GM12864 (cell line): ENCODE measurements at regions not wholly inside any gene's neighbourhood (a gene's known extent, or its start where the extent isn't known, plus 50 kb on each side); places are given as distances from the start of the nearest gene placed in this dataset.
"Not testable (repeated sequence)": the region's sequence is repeated elsewhere in the genome, so short reads cannot be mapped to it uniquely, and the experiment has no call there.

Experiments
- DNase-seq: peaks from one replicate; pipeline ENCODE4 v3.0.0-alpha.2; 2011; ENCODE audit warnings: low read depth
- H3K4me3 ChIP-seq: 2 replicates; pipeline ENCODE4 v1.5.1; 2011; ENCODE audit warnings: mild to moderate bottlenecking, low read depth, low read length, control low read depth
- CTCF ChIP-seq: IDR thresholded peaks from 2 replicates; pipeline ENCODE4 v1.5.1; 2011; ENCODE audit warnings: low read depth, mild to moderate bottlenecking, moderate library complexity, low read length, control low read depth, inconsistent platforms; ENCODE audit errors: missing control alignments

DNA sequence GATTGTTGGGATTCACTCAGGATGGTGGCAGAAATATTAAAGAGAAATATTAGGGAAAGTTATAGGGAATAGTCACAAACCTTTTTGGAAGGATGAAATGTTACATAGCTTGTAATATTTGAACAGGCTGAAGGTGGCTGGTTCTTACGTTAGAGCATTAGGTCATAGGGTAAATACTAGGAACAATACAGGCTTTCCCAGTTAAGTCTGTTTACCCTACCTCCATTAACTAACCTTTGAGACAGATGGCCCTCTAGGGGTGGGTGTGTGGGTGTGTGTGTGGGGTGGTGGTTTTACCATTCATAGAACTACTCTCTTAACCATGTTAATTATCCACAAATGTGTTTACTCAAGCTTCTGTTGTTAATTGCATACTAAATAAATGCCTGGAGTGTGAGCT lies 94.3 kb upstream of the STK32A start:
- no peak overlapping the region for H3K4me3 ChIP-seq
- TF ChIP-seq CTCF, result no peak
- no peak for DNase-seq

DNA sequence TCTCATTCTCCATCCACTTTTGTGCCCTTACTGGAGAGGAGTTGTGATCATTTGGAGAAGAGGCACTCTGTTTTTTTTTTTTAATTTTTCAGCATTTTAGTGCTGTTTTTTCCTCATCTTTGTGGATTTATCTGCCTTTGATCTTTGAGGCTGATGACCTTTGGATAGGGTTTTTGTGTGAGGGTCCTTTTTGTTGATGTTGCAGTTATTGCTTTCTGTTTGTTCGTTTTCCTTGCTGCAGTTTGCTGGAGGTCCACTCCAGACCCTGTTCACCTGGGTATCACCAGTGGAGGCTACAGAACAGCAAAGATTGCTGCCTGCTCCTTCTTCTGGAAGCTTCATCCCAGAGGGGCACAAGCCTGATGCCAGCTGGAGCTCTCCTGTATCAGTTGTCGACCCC lies 93.2 kb upstream of the STK32A start:
- not testable (repeated sequence) for H3K4me3 ChIP-seq, DNase-seq

- TF ChIP-seq CTCF, result no peak
- DNase-seq, result no peak
Measured at GRCh38 chr5:147143215-147143614, 91.6 kb upstream of the STK32A start.

DNA sequence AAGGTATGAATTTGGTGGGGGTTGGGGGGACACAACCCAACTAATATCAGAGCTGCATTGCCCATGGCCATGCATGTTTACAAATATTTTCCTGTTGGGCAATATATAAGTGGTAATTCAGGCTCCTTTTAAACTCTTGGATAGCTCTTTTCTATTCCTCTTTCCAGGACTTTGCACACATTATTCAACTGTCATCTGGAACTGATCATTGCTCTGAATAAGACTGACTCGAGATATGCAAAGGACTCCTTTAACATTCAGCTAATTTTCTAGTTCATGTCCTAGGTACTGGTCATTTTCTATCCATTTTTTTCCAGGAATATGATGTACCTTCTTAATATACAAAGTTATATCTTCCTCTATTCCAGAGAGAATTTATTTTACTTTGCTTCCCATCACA lies 89.5 kb upstream of the STK32A start:
- DNase-seq, result no peak
- no peak for TF ChIP-seq CTCF
- no peak overlapping the region for H3K4me3 ChIP-seq

More at GRCh38 chr5:147143215-147143614, 91.6 kb upstream of the STK32A start:
- no peak overlapping the region for H3K4me3 ChIP-seq

DNA sequence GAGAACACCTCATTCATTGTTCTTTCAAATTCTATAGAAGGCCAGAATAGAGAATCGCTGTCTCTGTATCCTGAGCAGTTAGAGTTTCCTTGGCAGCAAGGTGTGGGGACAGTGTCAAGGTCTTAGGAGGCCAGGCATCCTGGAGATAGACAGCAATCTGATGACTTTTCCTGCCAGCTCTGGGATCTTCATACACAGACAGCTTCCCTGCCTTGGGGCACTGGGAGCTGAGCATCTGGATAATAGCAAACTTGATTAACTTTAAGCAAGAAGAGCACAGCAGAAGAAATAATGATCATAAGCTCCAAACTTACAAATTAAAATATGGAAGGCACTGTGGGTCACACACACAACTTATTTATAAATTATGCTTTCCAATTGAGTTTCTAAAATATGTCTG lies 86.1 kb upstream of the STK32A start:
- no peak for DNase-seq
- no peak for TF ChIP-seq CTCF
- H3K4me3 ChIP-seq, result no peak overlapping the region

DNA sequence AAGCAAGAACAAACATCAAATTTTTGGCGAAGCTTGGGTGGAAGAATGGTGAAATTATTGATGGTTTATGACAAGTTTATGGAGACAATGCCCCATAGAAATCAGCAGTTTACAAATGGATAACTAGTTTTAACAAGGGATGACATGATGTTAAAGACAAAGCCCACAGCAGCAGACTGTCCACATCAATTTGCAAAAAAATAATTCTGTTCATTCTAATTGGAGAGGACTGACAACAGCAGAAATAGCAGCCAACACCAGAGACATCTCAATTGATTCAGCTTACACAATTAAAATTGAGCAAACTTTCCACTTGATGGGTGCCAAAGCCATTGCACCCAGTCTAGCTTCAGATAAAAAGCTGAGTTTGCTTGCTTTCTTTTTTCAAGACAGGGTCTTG lies 82.7 kb upstream of the STK32A start:
- H3K4me3 ChIP-seq, result no peak overlapping the region
- no peak for TF ChIP-seq CTCF
- DNase-seq, result no peak

GRCh38 chr5:147154809-147155208 lies 80.0 kb upstream of the STK32A start:
- TF ChIP-seq CTCF, result no peak
- no peak for DNase-seq
- H3K4me3 ChIP-seq, result no peak overlapping the region

DNA sequence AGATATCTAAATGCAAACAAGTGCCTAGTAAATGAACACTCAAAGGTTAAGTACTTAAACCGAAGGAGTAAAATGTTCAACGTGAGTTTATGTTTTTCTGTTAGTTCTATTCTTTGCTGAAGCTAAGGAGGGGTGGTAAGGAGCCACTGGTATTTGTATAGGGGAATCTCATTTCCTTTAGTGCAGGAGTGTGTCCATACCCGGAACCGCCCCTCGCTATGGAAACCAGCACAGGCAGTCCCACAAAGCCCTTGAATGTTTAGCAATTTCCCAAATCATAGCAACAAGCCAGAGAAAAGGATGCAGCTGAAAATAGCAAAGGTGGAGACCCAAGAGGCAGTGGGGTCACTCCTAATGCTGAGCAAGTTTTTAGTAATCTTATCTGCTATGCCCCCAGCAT lies 78.8 kb upstream of the STK32A start:
- no peak overlapping the region for H3K4me3 ChIP-seq
- DNase-seq, result no peak
- no peak for TF ChIP-seq CTCF
